Brain microvascular endothelial cell (primary cell): ENCODE measurements at regions not wholly inside any gene's neighbourhood (a gene's known extent, or its start where the extent isn't known, plus 50 kb on each side); places are given as distances from the start of the nearest gene placed in this dataset.

Source experiments
- DNase-seq: peaks from one replicate; pipeline ENCODE4 v3.0.0-alpha.2; 2020
- H3K27ac ChIP-seq: fragments of 250-450 bp; sonication (Bioruptor Pico); 2 replicates; pipeline ENCODE4 v1.5.1; 2020; ENCODE audit warnings: mild to moderate bottlenecking, moderate library complexity
- H3K27me3 ChIP-seq: fragments of 250-450 bp; sonication (Bioruptor Pico); replicated peaks from 2 replicates; pipeline ENCODE4 v1.5.1; 2020; ENCODE audit warnings: mild to moderate bottlenecking
- H3K36me3 ChIP-seq: fragments of 250-450 bp; sonication (Bioruptor Pico); replicated peaks from 2 replicates; pipeline ENCODE4 v1.5.1; 2020; ENCODE audit warnings: mild to moderate bottlenecking
- H3K4me3 ChIP-seq: 2 replicates; pipeline ENCODE4 v1.5.1; 2011; ENCODE audit warnings: low read depth, mild to moderate bottlenecking, control low read depth, low read length, moderate library complexity
- in situ Hi-C: cut with HindIII; loops from 2 replicates; pipeline ENCODE4 v1.10.0; 2017; ENCODE audit warnings: low sequenced_read_pairs, low pct_ligation_motif_present
- TF ChIP-seq, protein P1 (sequence below): IDR thresholded peaks from 2 replicates; pipeline ENCODE4 v1.5.1; 2011; ENCODE audit warnings: low read depth, mild to moderate bottlenecking, moderate library complexity, low read length, control low read depth, inconsistent platforms; ENCODE audit errors: missing control alignments

DNA sequence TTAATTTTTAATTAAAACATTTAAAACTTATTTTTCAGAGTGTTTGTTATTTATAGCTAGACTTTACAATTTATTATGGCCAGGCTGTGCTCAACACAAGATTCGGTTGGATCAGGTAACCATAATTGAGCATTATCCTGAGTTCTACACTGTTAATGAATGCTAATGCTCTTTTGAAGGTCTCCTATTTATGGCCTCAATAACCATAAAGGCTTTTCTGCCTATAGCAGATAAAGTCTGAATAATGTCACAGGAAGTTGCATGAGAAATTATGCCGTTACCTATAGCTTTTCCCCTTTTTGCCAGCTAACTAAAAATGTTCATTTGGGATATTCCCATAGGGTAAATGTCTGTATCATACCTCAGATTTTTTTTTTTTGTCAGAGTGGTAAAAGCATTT is 269.4 kb upstream of the E2F7 start:
- DNase-seq: no peak
- no peaks in the 10 kb centered on the region for H3K36me3 ChIP-seq
- H3K27me3 ChIP-seq: no peaks in the 10 kb centered on the region
- H3K4me3 ChIP-seq: no peak overlapping the region
- in situ Hi-C loops: no loop called here
- no peak overlapping the region for H3K27ac ChIP-seq
- TF ChIP-seq, protein P1, sequence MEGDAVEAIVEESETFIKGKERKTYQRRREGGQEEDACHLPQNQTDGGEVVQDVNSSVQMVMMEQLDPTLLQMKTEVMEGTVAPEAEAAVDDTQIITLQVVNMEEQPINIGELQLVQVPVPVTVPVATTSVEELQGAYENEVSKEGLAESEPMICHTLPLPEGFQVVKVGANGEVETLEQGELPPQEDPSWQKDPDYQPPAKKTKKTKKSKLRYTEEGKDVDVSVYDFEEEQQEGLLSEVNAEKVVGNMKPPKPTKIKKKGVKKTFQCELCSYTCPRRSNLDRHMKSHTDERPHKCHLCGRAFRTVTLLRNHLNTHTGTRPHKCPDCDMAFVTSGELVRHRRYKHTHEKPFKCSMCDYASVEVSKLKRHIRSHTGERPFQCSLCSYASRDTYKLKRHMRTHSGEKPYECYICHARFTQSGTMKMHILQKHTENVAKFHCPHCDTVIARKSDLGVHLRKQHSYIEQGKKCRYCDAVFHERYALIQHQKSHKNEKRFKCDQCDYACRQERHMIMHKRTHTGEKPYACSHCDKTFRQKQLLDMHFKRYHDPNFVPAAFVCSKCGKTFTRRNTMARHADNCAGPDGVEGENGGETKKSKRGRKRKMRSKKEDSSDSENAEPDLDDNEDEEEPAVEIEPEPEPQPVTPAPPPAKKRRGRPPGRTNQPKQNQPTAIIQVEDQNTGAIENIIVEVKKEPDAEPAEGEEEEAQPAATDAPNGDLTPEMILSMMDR: no peak

DNA sequence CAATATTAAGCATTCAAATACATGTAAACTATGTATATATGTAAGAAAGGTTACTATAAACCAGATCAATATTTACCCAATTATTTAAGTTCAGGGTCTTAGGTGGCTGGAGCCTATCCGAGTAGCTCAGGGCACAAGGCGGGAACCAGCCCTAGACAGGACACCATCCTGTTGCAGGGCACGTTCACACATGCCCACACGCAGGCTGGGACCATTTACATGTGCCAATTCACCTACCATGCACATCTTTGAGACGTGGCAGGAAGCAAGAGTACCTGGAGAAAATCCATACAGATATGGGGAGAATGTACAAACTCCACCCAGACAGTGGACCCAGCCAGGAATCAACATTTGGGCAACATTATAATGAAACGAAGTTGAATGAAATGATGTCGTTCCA is 263.0 kb upstream of the E2F7 start:
- H3K36me3 ChIP-seq: no peaks in the 10 kb centered on the region
- no peak overlapping the region for H3K27ac ChIP-seq
- no peak overlapping the region for H3K4me3 ChIP-seq
- peaks cover 4% of the 10 kb centered on the region for H3K27me3 ChIP-seq
- DNase-seq: no peak
- TF ChIP-seq, protein P1: no peak
- in situ Hi-C loops: no loop called here

DNA sequence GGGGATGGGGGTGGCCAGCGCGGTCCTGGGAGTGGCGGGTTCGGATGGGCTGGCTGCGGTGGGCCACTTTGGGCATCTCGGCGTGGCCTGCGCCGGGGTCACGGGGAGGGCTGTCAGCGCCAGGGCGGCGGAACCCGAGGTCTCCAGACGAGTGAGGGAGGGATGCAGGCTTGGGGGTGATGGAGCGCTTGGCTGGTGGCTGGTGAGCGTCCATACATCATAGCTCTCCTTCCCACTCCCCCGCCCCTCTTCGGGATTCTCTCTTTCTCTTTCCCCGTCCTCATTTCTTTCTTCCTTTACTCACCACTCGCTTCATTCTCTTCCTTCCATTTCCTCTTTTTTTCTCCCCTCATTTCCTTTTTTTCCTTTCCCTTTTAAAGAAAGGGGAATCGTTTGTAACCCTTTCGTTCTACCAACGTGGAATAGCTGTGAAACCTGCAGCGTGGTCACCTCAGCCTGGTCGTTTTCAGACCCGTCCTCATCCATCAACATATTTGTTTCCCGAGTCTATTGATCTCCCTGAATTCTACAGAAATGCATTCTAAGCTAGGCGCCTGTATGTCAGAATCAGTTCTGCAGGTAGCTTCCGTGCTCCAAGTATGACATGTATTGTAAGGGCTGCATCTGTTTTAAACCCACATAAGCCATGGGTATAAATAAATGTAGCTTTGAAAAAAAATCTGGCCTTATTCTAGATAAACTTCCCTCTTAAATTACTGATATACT is 260.3 kb upstream of the E2F7 start:
- peaks cover 4% of the 10 kb centered on the region for H3K27me3 ChIP-seq
- TF ChIP-seq, protein P1: no peak
- no peaks in the 10 kb centered on the region for H3K36me3 ChIP-seq
- no peak overlapping the region for H3K27ac ChIP-seq
- peak overlapping the region; percentile 76 for H3K4me3 ChIP-seq
- DNase-seq: no peak
- in situ Hi-C loops: no loop called here

DNA sequence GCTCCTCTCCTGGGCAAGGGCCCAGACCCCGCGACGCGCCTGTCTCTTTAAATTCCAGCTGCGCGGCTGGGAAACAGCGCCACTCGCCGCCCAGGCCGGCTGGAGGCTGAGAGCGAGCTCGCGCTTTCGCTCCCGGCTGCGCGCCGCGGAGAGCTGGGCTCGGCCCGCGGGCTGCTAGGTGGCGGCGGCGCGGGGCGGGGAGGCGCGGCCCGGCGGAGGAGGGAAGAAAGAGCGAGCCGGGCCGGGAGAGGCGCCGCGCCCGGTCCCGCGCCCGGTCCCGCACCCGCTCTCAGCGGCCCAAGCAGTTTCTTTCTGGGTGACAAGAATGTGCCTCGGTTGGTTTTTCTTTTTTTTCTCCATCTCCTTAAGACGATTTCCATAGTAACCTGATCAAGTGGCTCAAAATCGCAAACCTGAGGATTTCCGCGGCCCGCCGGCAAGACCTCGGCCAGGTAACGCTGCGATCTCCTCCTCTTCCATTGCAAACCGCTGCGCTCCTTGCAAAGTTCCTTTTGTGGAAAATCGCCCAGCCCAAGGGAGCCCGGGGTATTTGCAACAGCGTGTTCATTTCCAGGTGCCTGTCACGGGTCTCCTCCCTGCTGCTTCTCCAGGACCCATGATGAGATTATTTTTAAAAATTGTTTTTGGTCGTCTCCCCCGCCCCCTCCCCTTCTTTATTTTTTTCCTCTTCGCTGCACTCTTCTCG is 259.5 kb upstream of the E2F7 start:
- peak overlapping the region; percentile 76 for H3K4me3 ChIP-seq
- TF ChIP-seq, protein P1: peak; percentile 64
- H3K27ac ChIP-seq: no peak overlapping the region
- in situ Hi-C loops: no loop called here
- H3K27me3 ChIP-seq: peaks cover 4% of the 10 kb centered on the region
- no peaks in the 10 kb centered on the region for H3K36me3 ChIP-seq
- peak; percentile 42 for DNase-seq

DNA sequence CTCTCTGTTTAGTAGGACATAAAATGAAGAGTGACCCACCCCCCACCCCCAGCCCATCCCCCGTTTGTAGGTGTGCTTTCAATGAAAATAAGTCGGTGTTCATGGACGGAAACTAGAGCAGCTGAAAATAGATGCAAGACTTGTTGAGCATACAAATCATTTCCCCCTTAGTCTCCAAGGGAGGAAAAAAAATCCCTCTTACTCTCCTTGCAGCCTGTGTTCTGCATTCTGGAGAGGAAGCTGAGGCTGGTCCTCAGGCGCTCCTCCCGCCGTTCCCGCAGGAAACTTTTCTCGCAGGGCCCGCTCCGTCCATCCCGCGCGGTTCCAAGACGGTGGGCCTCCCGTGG is 259.0 kb upstream of the E2F7 start:
- peak overlapping the region; percentile 76 for H3K4me3 ChIP-seq
- no peak overlapping the region for H3K27ac ChIP-seq
- H3K36me3 ChIP-seq: no peaks in the 10 kb centered on the region
- no peak for DNase-seq
- TF ChIP-seq, protein P1: no peak
- in situ Hi-C loops: no loop called here
- peaks cover 4% of the 10 kb centered on the region for H3K27me3 ChIP-seq
